Fibroblast of lung (primary cell): ENCODE measurements at regions not wholly inside any gene's neighbourhood (a gene's known extent, or its start where the extent isn't known, plus 50 kb on each side); places are given as distances from the start of the nearest gene placed in this dataset.

Experiments used
- EZH2 ChIP-seq: IDR thresholded peaks from 2 replicates; pipeline ENCODE4 v1.5.1; 2012; ENCODE audit warnings: low read length, control low read depth, mild to moderate bottlenecking; ENCODE audit errors: missing control alignments
- TF ChIP-seq, protein P1 (sequence below), 2 donors: IDR thresholded peaks in 1 of 2; conservative IDR thresholded peaks in 1 of 2; 1 replicate in 1 of 2; 2 replicates in 1 of 2; pipeline ENCODE4 v1.5.1; 2011 to 2012; ENCODE audit warnings: low read length in 2 of 2, control low read depth in 1 of 2, inconsistent platforms in 1 of 2, low read depth in 1 of 2, mild to moderate bottlenecking in 1 of 2

DNA sequence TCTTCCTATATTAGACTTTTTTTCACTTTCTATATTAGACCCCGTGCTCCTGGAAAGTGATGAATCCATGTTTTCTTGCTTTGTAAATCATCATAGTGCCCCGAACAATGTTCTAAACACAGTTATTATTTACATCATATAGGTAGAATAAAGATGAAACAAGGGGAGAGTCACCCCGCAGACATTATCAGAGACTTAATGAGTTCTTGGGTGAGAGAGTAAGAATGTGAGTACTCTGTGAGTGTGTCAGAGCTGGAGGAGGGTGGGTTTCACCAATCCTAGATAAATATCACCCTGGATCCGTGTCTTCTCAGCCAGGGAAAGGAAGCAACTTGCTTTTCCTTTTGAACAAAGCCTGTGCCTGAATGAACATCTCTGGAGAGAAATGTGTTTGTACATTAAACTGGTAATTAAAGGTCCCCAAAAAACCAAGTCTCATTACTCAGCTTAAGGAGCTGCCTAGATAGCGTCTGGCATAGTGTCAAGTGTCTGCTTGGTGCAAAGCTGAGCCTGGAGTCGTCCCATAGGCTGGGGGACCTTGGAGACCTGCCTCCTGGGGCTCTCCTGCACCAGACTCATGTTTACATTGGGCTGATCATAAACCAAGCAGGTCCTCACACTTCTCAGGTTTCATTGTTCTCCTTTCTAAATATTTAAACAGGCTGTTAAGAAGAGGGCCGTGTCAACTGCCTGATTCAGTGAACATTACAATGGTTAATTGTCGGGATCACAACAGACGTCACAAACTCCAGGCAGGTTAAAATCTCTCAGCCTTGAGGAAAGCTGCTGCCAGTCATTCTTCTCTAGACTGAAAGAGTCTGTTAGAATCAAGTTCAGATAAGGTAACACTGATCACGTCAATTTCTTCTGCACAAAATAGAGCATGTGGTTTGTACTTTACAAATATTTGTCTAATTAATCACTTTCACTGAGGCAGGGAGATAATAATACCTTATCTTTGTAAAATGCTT lies 179.7 kb upstream of the MYLIP start:
- TF ChIP-seq, protein P1, sequence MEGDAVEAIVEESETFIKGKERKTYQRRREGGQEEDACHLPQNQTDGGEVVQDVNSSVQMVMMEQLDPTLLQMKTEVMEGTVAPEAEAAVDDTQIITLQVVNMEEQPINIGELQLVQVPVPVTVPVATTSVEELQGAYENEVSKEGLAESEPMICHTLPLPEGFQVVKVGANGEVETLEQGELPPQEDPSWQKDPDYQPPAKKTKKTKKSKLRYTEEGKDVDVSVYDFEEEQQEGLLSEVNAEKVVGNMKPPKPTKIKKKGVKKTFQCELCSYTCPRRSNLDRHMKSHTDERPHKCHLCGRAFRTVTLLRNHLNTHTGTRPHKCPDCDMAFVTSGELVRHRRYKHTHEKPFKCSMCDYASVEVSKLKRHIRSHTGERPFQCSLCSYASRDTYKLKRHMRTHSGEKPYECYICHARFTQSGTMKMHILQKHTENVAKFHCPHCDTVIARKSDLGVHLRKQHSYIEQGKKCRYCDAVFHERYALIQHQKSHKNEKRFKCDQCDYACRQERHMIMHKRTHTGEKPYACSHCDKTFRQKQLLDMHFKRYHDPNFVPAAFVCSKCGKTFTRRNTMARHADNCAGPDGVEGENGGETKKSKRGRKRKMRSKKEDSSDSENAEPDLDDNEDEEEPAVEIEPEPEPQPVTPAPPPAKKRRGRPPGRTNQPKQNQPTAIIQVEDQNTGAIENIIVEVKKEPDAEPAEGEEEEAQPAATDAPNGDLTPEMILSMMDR (conservative IDR thresholded peaks at IDR 0.05 in 1 of 2, IDR thresholded peaks at IDR 0.05 in 1 of 2; ENCODE audit: low read depth in 1 of 2, low read length in 2 of 2): no peak
- TF ChIP-seq EZH2: no peak
